ENCODE measurements at regions not wholly inside any gene's neighbourhood (a gene's known extent, or its start where the extent isn't known, plus 50 kb on each side); places are given as distances from the start of the nearest gene placed in this dataset.

DNA sequence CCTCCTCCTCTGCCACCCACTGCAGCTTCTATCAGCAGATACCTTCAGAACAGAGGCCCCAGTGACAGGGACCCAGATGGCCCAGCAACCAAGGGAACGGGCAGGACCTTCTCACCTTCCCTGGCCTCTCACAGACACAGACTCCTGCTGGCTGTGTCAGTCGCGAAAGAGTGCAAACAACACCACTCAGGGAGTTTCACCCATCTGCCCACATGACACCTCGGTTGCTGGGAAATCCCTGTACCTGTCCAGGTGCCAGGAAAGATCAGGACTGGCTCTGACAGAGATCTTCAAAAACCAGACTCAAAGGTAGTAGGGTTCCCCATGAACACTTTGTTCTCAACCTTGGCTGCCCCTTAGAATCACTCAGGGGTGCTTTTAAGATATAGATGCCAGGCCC, 83.5 kb upstream of the HIVEP3 start:
- H3K4me3 ChIP-seq (replicated peaks; ENCODE audit: insufficient read depth, low read length) = no peak overlapping the region
- H3K27me3 ChIP-seq (ENCODE audit: insufficient read depth, poor library complexity, severe bottlenecking) = no peaks in the 10 kb centered on the region
- no peak for DNase-seq (ENCODE audit: low read depth in 1 of 2, low spot score in 1 of 2)
- TF ChIP-seq POLR2AphosphoS5 (IDR thresholded peaks at IDR 0.05; ENCODE audit: low read depth) (no peak), GABPA (IDR thresholded peaks at IDR 0.05; ENCODE audit: low read depth) (no peak), SPI1 (IDR thresholded peaks at IDR 0.05; ENCODE audit: borderline replicate concordance, low read depth) (no peak)
- TF ChIP-seq, protein P1, sequence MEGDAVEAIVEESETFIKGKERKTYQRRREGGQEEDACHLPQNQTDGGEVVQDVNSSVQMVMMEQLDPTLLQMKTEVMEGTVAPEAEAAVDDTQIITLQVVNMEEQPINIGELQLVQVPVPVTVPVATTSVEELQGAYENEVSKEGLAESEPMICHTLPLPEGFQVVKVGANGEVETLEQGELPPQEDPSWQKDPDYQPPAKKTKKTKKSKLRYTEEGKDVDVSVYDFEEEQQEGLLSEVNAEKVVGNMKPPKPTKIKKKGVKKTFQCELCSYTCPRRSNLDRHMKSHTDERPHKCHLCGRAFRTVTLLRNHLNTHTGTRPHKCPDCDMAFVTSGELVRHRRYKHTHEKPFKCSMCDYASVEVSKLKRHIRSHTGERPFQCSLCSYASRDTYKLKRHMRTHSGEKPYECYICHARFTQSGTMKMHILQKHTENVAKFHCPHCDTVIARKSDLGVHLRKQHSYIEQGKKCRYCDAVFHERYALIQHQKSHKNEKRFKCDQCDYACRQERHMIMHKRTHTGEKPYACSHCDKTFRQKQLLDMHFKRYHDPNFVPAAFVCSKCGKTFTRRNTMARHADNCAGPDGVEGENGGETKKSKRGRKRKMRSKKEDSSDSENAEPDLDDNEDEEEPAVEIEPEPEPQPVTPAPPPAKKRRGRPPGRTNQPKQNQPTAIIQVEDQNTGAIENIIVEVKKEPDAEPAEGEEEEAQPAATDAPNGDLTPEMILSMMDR (IDR thresholded peaks at IDR 0.05; ENCODE audit: insufficient read depth, low read length) = no peak
- no peak overlapping the region for H3K27ac ChIP-seq (replicated peaks)

DNA sequence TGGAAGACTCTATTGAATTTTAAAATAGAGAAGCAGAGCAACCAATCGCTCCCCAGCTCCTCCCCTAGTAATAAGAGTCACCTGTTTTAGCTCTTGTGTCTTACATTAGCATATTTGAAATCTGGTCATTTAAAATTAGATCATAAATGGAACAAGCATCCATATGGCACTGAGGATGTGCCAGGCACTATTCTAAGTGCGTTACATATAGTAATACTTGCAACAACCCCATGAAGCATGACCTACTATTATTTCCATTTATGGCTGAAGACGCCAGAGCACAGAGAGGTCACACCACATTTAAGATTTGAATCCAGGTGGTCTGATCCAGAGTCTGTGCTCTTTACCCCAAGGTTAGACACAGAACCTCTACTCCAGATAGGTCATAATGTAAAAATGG, 82.0 kb upstream of the HIVEP3 start:
- Histone ChIP-seq H3K27ac (replicated peaks) (no peak overlapping the region), H3K27me3 (ENCODE audit: insufficient read depth, poor library complexity, severe bottlenecking) (no peaks in the 10 kb centered on the region), H3K4me3 (replicated peaks; ENCODE audit: insufficient read depth, low read length) (no peak overlapping the region)
- no peak for TF ChIP-seq GABPA (IDR thresholded peaks at IDR 0.05; ENCODE audit: low read depth)
- TF ChIP-seq, protein P2, sequence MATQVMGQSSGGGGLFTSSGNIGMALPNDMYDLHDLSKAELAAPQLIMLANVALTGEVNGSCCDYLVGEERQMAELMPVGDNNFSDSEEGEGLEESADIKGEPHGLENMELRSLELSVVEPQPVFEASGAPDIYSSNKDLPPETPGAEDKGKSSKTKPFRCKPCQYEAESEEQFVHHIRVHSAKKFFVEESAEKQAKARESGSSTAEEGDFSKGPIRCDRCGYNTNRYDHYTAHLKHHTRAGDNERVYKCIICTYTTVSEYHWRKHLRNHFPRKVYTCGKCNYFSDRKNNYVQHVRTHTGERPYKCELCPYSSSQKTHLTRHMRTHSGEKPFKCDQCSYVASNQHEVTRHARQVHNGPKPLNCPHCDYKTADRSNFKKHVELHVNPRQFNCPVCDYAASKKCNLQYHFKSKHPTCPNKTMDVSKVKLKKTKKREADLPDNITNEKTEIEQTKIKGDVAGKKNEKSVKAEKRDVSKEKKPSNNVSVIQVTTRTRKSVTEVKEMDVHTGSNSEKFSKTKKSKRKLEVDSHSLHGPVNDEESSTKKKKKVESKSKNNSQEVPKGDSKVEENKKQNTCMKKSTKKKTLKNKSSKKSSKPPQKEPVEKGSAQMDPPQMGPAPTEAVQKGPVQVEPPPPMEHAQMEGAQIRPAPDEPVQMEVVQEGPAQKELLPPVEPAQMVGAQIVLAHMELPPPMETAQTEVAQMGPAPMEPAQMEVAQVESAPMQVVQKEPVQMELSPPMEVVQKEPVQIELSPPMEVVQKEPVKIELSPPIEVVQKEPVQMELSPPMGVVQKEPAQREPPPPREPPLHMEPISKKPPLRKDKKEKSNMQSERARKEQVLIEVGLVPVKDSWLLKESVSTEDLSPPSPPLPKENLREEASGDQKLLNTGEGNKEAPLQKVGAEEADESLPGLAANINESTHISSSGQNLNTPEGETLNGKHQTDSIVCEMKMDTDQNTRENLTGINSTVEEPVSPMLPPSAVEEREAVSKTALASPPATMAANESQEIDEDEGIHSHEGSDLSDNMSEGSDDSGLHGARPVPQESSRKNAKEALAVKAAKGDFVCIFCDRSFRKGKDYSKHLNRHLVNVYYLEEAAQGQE (IDR thresholded peaks at IDR 0.05; ENCODE audit: insufficient replicate concordance, low read depth) = no peak
- no peak for TF ChIP-seq SPI1 (IDR thresholded peaks at IDR 0.05; ENCODE audit: borderline replicate concordance, low read depth)
- TF ChIP-seq, protein P1 (IDR thresholded peaks at IDR 0.05; ENCODE audit: insufficient read depth, low read length) = no peak
- no peak for TF ChIP-seq POLR2AphosphoS5 (IDR thresholded peaks at IDR 0.05; ENCODE audit: low read depth)
- DNase-seq (ENCODE audit: low read depth in 1 of 2, low spot score in 1 of 2) = no peak

DNA sequence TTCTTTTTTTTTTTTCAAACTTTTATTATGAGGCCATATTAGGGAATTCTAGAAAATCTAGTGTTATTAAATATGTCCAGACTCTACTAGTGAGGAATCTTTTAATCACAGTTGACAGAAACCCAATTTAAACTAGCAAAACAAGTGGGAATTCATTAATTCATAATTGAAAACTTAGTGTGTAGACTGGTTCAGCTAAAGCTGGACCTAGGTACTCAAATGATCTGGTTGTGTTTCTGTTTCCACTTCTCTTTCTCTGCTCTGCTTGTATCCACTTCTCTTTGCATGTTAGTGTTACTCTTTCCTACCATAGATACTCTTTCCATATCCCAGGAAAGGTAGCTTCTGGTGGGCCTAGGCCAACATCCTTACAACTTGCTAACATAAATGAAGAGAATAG, 81.2 kb upstream of the HIVEP3 start:
- H3K27ac ChIP-seq (replicated peaks) = no peak overlapping the region
- no peak for DNase-seq (ENCODE audit: low read depth in 1 of 2, low spot score in 1 of 2)
- H3K4me3 ChIP-seq (replicated peaks; ENCODE audit: insufficient read depth, low read length) = no peak overlapping the region
- H3K27me3 ChIP-seq (ENCODE audit: insufficient read depth, poor library complexity, severe bottlenecking) = no peaks in the 10 kb centered on the region
- TF ChIP-seq GABPA (IDR thresholded peaks at IDR 0.05; ENCODE audit: low read depth) (no peak), SPI1 (IDR thresholded peaks at IDR 0.05; ENCODE audit: borderline replicate concordance, low read depth) (no peak), POLR2AphosphoS5 (IDR thresholded peaks at IDR 0.05; ENCODE audit: low read depth) (no peak)
- TF ChIP-seq, protein P2 (IDR thresholded peaks at IDR 0.05; ENCODE audit: insufficient replicate concordance, low read depth) = no peak
- TF ChIP-seq, protein P1 (IDR thresholded peaks at IDR 0.05; ENCODE audit: insufficient read depth, low read length) = no peak

DNA sequence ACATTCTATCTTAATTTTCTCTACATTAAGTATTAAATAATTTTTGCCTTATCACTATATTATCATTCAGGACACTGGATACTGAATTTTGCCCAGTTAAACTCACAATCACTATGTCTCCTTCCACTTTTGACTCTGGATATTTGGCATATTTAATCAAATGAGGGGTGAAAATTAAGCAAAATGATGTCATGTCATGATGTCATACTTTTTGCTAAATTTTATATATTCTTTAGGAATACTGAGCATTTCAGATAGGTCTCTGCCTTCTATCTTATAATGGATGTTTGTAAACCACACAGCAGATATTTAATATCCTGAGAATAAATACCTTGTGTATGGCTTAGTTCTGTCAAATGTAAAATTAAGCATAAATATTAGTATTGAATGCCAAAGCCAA, 79.5 kb upstream of the HIVEP3 start:
- Histone ChIP-seq H3K27me3 (ENCODE audit: insufficient read depth, poor library complexity, severe bottlenecking) (no peaks in the 10 kb centered on the region), H3K4me3 (replicated peaks; ENCODE audit: insufficient read depth, low read length) (no peak overlapping the region), H3K27ac (replicated peaks) (no peak overlapping the region)
- DNase-seq (ENCODE audit: low read depth in 1 of 2, low spot score in 1 of 2) = no peak
- no peak for TF ChIP-seq GABPA (IDR thresholded peaks at IDR 0.05; ENCODE audit: low read depth)

Data from HL-60 (cell line).